ENCODE measurements at regions not wholly inside any gene's neighbourhood (a gene's known extent, or its start where the extent isn't known, plus 50 kb on each side); places are given as distances from the start of the nearest gene placed in this dataset.

DNA sequence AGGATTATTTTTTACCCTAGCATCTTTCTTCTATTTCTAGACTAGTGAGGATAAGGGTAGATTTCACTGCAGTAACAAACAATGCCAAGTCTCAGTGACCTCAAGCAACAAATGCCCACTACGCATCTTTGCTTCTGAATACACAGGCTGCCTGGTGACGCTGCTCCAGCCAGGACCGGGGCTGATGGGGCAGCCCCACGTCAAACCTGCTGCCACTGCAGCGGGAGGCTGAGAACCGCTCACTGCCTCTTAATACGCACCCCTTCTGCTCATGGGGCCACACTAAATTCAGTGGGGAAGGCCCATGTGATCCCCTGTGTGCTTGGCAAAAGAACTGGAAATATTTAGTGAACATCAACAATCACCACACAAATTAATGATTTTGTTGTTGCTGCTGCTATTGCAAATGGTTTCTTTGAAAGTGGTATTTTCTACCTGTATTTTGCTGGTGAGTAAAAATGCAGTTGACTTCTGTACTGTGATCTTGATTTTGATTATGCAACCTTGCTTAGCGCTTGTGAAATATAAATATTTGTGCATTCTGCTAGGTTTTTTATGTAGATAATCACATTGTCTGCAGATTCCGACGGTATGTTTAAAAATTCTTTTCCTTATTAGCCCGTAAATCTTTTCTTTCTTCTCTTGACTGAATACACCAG is 139.5 kb upstream of the SPACA7 start:
- Histone ChIP-seq H3K4me3 (ENCODE audit: low read depth, low read length) (no peak overlapping the region), H3K27me3 (ENCODE audit: control insufficient read depth, insufficient read depth, low read length) (peaks cover 2% of the 10 kb centered on the region), H3K36me3 (ENCODE audit: control insufficient read depth, insufficient read depth, low read length) (no peaks in the 10 kb centered on the region)
- DNase-seq (ENCODE audit: low read depth): no peak
- no peak for TF ChIP-seq CTCF (IDR thresholded peaks at IDR 0.05; ENCODE audit: insufficient read depth, low read length, poor library complexity, severe bottlenecking)

DNA sequence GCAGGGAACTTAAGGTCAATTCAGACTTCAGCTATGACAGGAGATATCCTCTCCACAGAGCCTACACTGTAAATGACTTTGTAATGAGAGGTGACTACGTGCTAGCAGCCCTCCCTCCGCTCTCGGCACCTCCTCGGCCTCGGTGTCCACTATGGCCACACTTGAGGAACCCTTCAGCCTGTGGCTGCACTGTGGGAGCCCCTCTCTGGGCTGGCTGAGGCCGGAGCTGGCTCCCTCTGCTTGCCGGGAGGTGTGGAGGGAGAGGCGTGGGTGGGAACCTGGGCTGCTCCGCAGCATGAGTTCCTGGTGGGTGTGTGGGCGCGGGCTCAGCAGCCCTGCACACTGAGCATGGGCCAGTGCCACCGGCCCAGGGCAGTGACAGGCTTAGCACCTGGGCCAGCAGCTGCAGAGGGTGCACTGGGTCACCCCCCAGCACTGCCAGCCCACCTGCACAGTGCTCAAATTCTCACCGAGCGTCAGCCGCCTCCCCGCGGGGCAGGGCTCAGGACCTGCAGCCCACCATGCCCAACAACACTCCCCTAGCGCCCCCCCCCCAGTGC is 137.6 kb upstream of the SPACA7 start:
- Histone ChIP-seq H3K4me3 (ENCODE audit: low read depth, low read length) (no peak overlapping the region), H3K27me3 (ENCODE audit: control insufficient read depth, insufficient read depth, low read length) (peaks cover 2% of the 10 kb centered on the region), H3K36me3 (ENCODE audit: control insufficient read depth, insufficient read depth, low read length) (no peaks in the 10 kb centered on the region)
- no peak for TF ChIP-seq CTCF (IDR thresholded peaks at IDR 0.05; ENCODE audit: insufficient read depth, low read length, poor library complexity, severe bottlenecking)
- DNase-seq (ENCODE audit: low read depth): no peak

- DNase-seq (ENCODE audit: low read depth): no peak
- H3K4me3 ChIP-seq (ENCODE audit: low read depth, low read length): no peak overlapping the region
- peaks cover 2% of the 10 kb centered on the region for H3K27me3 ChIP-seq (ENCODE audit: control insufficient read depth, insufficient read depth, low read length)
- no peaks in the 10 kb centered on the region for H3K36me3 ChIP-seq (ENCODE audit: control insufficient read depth, insufficient read depth, low read length)
- no peak for TF ChIP-seq CTCF (IDR thresholded peaks at IDR 0.05; ENCODE audit: insufficient read depth, low read length, poor library complexity, severe bottlenecking)
These were observed 136.1 kb upstream of the SPACA7 start for GRCh38 chr13:112240076-112240475.

GRCh38 chr13:112241288-112241687 is 134.9 kb upstream of the SPACA7 start:
- Histone ChIP-seq H3K36me3 (ENCODE audit: control insufficient read depth, insufficient read depth, low read length) (no peaks in the 10 kb centered on the region), H3K27me3 (ENCODE audit: control insufficient read depth, insufficient read depth, low read length) (peaks cover 2% of the 10 kb centered on the region), H3K4me3 (ENCODE audit: low read depth, low read length) (no peak overlapping the region)
- no peak for DNase-seq (ENCODE audit: low read depth)
- TF ChIP-seq CTCF (IDR thresholded peaks at IDR 0.05; ENCODE audit: insufficient read depth, low read length, poor library complexity, severe bottlenecking): no peak

DNA sequence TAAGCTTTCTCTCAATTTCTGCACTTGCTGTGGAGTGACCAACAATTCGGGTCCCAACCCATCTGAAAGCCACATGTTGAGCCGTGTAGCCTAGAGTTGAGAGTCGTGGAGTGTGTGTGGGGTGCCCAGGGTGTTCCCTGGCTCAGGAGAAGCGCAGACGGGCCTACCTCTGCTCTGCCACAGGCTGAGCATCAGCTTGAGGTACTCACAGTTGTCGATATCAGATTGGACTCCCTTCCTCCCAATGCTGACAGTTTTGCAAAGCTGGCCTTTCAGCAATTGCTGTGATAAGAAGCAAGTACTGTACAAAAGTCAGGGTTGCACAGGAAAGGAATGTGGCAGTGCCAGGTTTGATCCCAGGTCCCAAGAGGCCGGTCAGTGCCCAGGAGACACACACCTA is 133.4 kb upstream of the SPACA7 start:
- TF ChIP-seq CTCF (IDR thresholded peaks at IDR 0.05; ENCODE audit: insufficient read depth, low read length, poor library complexity, severe bottlenecking): no peak
- DNase-seq (ENCODE audit: low read depth): no peak
- no peak overlapping the region for H3K4me3 ChIP-seq (ENCODE audit: low read depth, low read length)
- no peaks in the 10 kb centered on the region for H3K36me3 ChIP-seq (ENCODE audit: control insufficient read depth, insufficient read depth, low read length)
- peaks cover 2% of the 10 kb centered on the region for H3K27me3 ChIP-seq (ENCODE audit: control insufficient read depth, insufficient read depth, low read length)

DNA sequence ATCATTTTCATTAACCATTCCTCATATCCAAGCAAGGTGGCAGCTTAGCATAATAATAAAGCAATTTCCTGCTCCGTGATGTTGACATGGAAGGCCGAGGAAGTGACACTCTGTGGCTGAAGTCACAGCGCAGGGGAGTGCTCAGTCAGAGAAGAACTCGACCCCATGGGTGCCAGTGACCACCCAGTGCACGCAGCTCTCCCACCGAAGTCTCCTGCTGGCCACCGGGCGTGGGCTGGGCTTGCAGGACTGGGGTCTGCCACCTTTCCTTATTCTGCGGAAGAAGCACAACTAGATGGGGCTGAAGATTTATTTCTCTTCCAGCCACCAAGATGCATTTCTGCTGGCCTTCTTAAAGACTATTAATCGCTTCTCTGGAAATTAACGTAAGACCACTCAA is 132.1 kb upstream of the SPACA7 start:
- no peak for DNase-seq (ENCODE audit: low read depth)
- TF ChIP-seq CTCF (IDR thresholded peaks at IDR 0.05; ENCODE audit: insufficient read depth, low read length, poor library complexity, severe bottlenecking): no peak
- H3K36me3 ChIP-seq (ENCODE audit: control insufficient read depth, insufficient read depth, low read length): no peaks in the 10 kb centered on the region
- H3K27me3 ChIP-seq (ENCODE audit: control insufficient read depth, insufficient read depth, low read length): peaks cover 2% of the 10 kb centered on the region
- H3K4me3 ChIP-seq (ENCODE audit: low read depth, low read length): no peak overlapping the region

Measured in kidney epithelial cell (primary cell).